ENCODE measurements at regions not wholly inside any gene's neighbourhood (a gene's known extent, or its start where the extent isn't known, plus 50 kb on each side); places are given as distances from the start of the nearest gene placed in this dataset.

DNA sequence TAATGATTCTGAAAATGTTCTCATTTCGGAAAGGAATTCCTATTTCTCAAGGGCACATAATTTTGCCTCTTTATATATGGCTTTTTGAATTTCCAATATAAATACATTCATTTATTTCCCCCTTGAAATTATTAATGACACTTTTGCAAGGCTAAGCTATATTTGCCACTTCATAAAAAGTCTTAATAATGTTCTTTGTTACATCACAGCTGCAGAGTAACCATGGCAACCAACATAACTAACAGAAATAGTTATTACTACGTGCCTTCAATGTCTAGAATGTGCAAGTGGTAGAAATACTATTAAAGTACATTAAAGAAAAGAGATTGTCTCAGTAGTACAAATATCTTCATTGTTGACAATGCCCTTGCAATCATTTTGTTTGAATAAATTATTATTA, 471.8 kb downstream of the C3orf38 start:
- TF ChIP-seq POLR2A (IDR thresholded peaks at IDR 0.05; ENCODE audit: low read length), result no peak
- no peak for TF ChIP-seq GATA1 (IDR thresholded peaks at IDR 0.05; ENCODE audit: low read depth, low read length)

Measured in erythroblast (primary cell).